IMR-90 (cell line): ENCODE measurements at regions not wholly inside any gene's neighbourhood (a gene's known extent, or its start where the extent isn't known, plus 50 kb on each side); places are given as distances from the start of the nearest gene placed in this dataset.

Experiments used
- ATAC-seq: fragments of 200-7000 bp; cut with Tn5 transposase; 2 replicates; pipeline ENCODE4 v1.9.1; 2020; ENCODE audit warnings: low read depth, mild to moderate bottlenecking, moderate library complexity
- BruUV-seq: library from RNA; stranded (reverse); fragments of 400-500 nt; replicated peaks from 2 replicates; lab custom pipeline; 2021; lab: Mats Ljungman, UMichigan
- CTCF ChIA-PET: fragments of 300-600 bp; formaldehyde crosslinking; extraction: SDS; loops from one replicate; lab custom pipeline; 2021; ENCODE audit warnings: antibody characterized with exemption; lab: Yijun Ruan, JAX
- POLR2A ChIA-PET: fragments of 300-600 bp; sonication (Branson Sonifier 250); formaldehyde crosslinking; loops from one replicate; lab custom pipeline; 2022; ENCODE audit warnings: antibody characterized with exemption; ENCODE audit not compliant: unreplicated experiment; lab: Charles Lee
- DNase-seq: peaks from one replicate; pipeline ENCODE4 v3.0.0; 2013
- H2AFZ ChIP-seq: replicated peaks from 2 replicates; pipeline ENCODE3; 2013; ENCODE audit warnings: low read length, mild to moderate bottlenecking; ENCODE audit not compliant: poor library complexity
- H2AK5ac ChIP-seq: 2 replicates; pipeline ENCODE4 v1.6.1; 2013; ENCODE audit warnings: low read depth, low read length, inconsistent platforms
- H2AK9ac ChIP-seq: replicated peaks from 2 replicates; pipeline ENCODE3; 2013; ENCODE audit warnings: mild to moderate bottlenecking, low read depth, low read length, moderate library complexity; ENCODE audit not compliant: poor library complexity
- H2BK120ac ChIP-seq: 2 replicates; pipeline ENCODE4 v1.6.1; 2013; ENCODE audit warnings: low read depth, low read length, inconsistent platforms
- H2BK15ac ChIP-seq: 3 replicates; pipeline ENCODE4 v1.6.1; 2013; ENCODE audit warnings: low read depth, low read length, inconsistent platforms
- H2BK20ac ChIP-seq: 2 replicates; pipeline ENCODE4 v1.6.1; 2013; ENCODE audit warnings: low read depth, mild to moderate bottlenecking, inconsistent platforms, low read length, moderate library complexity
- H2BK5ac ChIP-seq: 2 replicates; pipeline ENCODE4 v1.6.1; 2013; ENCODE audit warnings: mild to moderate bottlenecking, low read depth, low read length, inconsistent platforms; ENCODE audit not compliant: poor library complexity, severe bottlenecking
- H3K14ac ChIP-seq: replicated peaks from 2 replicates; pipeline ENCODE4 v1.6.1; 2013; ENCODE audit warnings: low read depth, low read length, inconsistent platforms
- H3K18ac ChIP-seq: 2 replicates; pipeline ENCODE4 v1.6.1; 2013; ENCODE audit warnings: low read depth, low read length, control low read depth
- H3K23ac ChIP-seq: 2 replicates; pipeline ENCODE4 v1.6.1; 2013; ENCODE audit warnings: low read depth, low read length, inconsistent platforms
- H3K27ac ChIP-seq: 2 replicates; pipeline ENCODE4 v1.5.1; 2013; ENCODE audit warnings: mild to moderate bottlenecking, control low read depth, low read length; ENCODE audit not compliant: insufficient read depth
- H3K27me3 ChIP-seq: 2 replicates; pipeline ENCODE4 v1.6.1; 2013; ENCODE audit warnings: low read length; ENCODE audit not compliant: control insufficient read depth, insufficient read depth
- H3K36me3 ChIP-seq: 2 replicates; pipeline ENCODE4 v1.6.1; 2013; ENCODE audit warnings: low read length, mixed read lengths; ENCODE audit not compliant: control insufficient read depth, insufficient read depth
- H3K4ac ChIP-seq: 2 replicates; pipeline ENCODE4 v1.6.1; 2013; ENCODE audit warnings: low read depth, low read length, inconsistent platforms
- H3K4me1 ChIP-seq: 2 replicates; pipeline ENCODE4 v1.6.1; 2013; ENCODE audit warnings: low read length, mixed read lengths; ENCODE audit not compliant: control insufficient read depth, insufficient read depth
- H3K4me2 ChIP-seq: 2 replicates; pipeline ENCODE4 v1.6.1; 2013; ENCODE audit warnings: low read depth, mild to moderate bottlenecking, control low read depth, low read length, moderate library complexity
- H3K4me3 ChIP-seq: 2 replicates; pipeline ENCODE4 v1.5.1; 2013; ENCODE audit warnings: low read depth, mild to moderate bottlenecking, control low read depth, low read length, moderate library complexity; ENCODE audit not compliant: insufficient read depth
- H3K56ac ChIP-seq: 2 replicates; pipeline ENCODE4 v1.6.1; 2013; ENCODE audit warnings: low read length, inconsistent platforms; ENCODE audit not compliant: insufficient read depth; ENCODE audit errors: extremely low read depth
- H3K79me1 ChIP-seq, 2 experiments: 2 replicates each; pipeline ENCODE4 v1.6.1; 2013; ENCODE audit warnings: low read length in 2 of 2, inconsistent platforms in 1 of 2, low read depth in 1 of 2
- H3K9ac ChIP-seq: 2 replicates; pipeline ENCODE4 v1.6.1; 2013; ENCODE audit warnings: low read depth, low read length, control low read depth
- H3K9me1 ChIP-seq: 2 replicates; pipeline ENCODE4 v1.6.1; 2013; ENCODE audit warnings: low read length, inconsistent platforms; ENCODE audit not compliant: insufficient read depth
- H3K9me3 ChIP-seq: 2 replicates; pipeline ENCODE4 v1.6.1; 2013; ENCODE audit warnings: low read length; ENCODE audit not compliant: control insufficient read depth, insufficient read depth
- H4K20me1 ChIP-seq: 2 replicates; pipeline ENCODE4 v1.6.1; 2013; ENCODE audit warnings: low read length, inconsistent platforms; ENCODE audit not compliant: insufficient read depth
- H4K5ac ChIP-seq: 2 replicates; pipeline ENCODE4 v1.6.1; 2013; ENCODE audit warnings: mild to moderate bottlenecking, low read depth, low read length, control low read depth
- H4K8ac ChIP-seq, 2 experiments: 2 replicates each; pipeline ENCODE4 v1.6.1; 2013; ENCODE audit warnings: low read depth in 2 of 2, low read length in 2 of 2, control low read depth in 1 of 2, inconsistent platforms in 1 of 2
- H4K91ac ChIP-seq: 2 replicates; pipeline ENCODE4 v1.6.1; 2013; ENCODE audit warnings: low read depth, low read length, inconsistent platforms; ENCODE audit not compliant: insufficient read depth
- CEBPB ChIP-seq: IDR thresholded peaks from 2 replicates; pipeline ENCODE4 v1.6.1; 2012; ENCODE audit warnings: low read depth, low read length, improper control_type of control experiment
- CHD1 ChIP-seq: IDR thresholded peaks from 2 replicates; pipeline ENCODE4 v1.6.1; 2012; ENCODE audit warnings: low read depth, low read length, improper control_type of control experiment
- ELK1 ChIP-seq: fragments of 150-350 bp; IDR thresholded peaks from 2 replicates; pipeline ENCODE4 v1.6.1; 2016; ENCODE audit warnings: low read depth, mild to moderate bottlenecking, low read length, moderate library complexity, borderline replicate concordance
- FOS ChIP-seq: fragments of 150-350 bp; IDR thresholded peaks from 2 replicates; pipeline ENCODE4 v1.6.1; 2016; ENCODE audit warnings: low read depth, low read length
- MAZ ChIP-seq: IDR thresholded peaks from 2 replicates; pipeline ENCODE4 v1.6.1; 2012; ENCODE audit warnings: low read depth, mild to moderate bottlenecking, low read length, improper control_type of control experiment, moderate library complexity, borderline replicate concordance
- NFE2L2 ChIP-seq: fragments of 150-350 bp; IDR thresholded peaks from 2 replicates; pipeline ENCODE4 v1.6.1; 2016; ENCODE audit warnings: low read depth, mild to moderate bottlenecking, low read length
- POLR2A ChIP-seq: IDR thresholded peaks from 2 replicates; pipeline ENCODE4 v1.6.1; 2012; ENCODE audit warnings: mild to moderate bottlenecking, low read depth, low read length
- RFX5 ChIP-seq: IDR thresholded peaks from 2 replicates; pipeline ENCODE4 v1.8.0; 2012; ENCODE audit warnings: low read depth, mild to moderate bottlenecking, low read length, moderate library complexity
- USF2 ChIP-seq: fragments of 150-350 bp; IDR thresholded peaks from 2 replicates; pipeline ENCODE4 v1.6.1; 2017; ENCODE audit warnings: mild to moderate bottlenecking, antibody characterized with exemption, low read length, low read depth
- WGBS, 2 experiments: methylation state at CpG; one replicate each; pipeline versions ENCODE4 v1.1.5 to v1.1.7; 2013; ENCODE audit warnings: missing lambda C conversion rate in 2 of 2; ENCODE audit not compliant: insufficient read length in 1 of 2; ENCODE audit errors: extremely low coverage in 2 of 2; 5-methylcytosine and 5-hydroxymethylcytosine counted together
- dilution Hi-C: fragments of 300-500 bp; cut with HindIII; formaldehyde crosslinking; loops from one replicate; pipeline ENCODE4 v1.14.3; 2018; ENCODE audit warnings: low sequenced_read_pairs; ENCODE audit not compliant: unreplicated experiment
- in situ Hi-C: fragments of 300-500 bp; cut with MboI; formaldehyde crosslinking; loops from 3 replicates; pipeline ENCODE4 v1.14.3; 2019; ENCODE audit warnings: low sequenced_read_pairs, inconsistent platforms, mixed read lengths
- intact Hi-C: fragments of 100-400 bp; cut with micrococcal nuclease; formaldehyde crosslinking; loops from 2 replicates; pipeline ENCODE4 v1.10.0; 2022

- no TSS peak for BruUV-seq
- no peak overlapping the region for H3K9ac ChIP-seq
These were observed 471.2 kb downstream of the MIAT start for GRCh38 chr22:27128461-27129085.

More at GRCh38 chr22:27128461-27129085, 471.2 kb downstream of the MIAT start:
- intact Hi-C loops = no loop called here
- no peak overlapping the region for H4K91ac ChIP-seq
- no peaks in the 10 kb centered on the region for H3K36me3 ChIP-seq
- no peak overlapping the region for H3K27ac ChIP-seq
- in situ Hi-C loops = no loop called here
- H2BK5ac ChIP-seq = no peak overlapping the region
- H2BK15ac ChIP-seq = no peak overlapping the region
- H3K4me2 ChIP-seq = no peak overlapping the region
- H3K4me3 ChIP-seq = no peak overlapping the region
- no peak overlapping the region for H3K18ac ChIP-seq
- no peak for TF ChIP-seq USF2
- TF ChIP-seq POLR2A = no peak
- no peak for TF ChIP-seq CEBPB
- no peak for TF ChIP-seq ELK1
- no peak for TF ChIP-seq FOS
- no peak for TF ChIP-seq NFE2L2
- TF ChIP-seq CHD1 = no peak
- TF ChIP-seq RFX5 = no peak
- no peak for TF ChIP-seq MAZ
- POLR2A ChIA-PET = no interaction called here
- no peak overlapping the region for H2BK20ac ChIP-seq
- ATAC-seq = no peak
- H3K4me1 ChIP-seq = peaks cover 2% of the 10 kb centered on the region; the same call in 1 of the 2 replicates
- no peak overlapping the region for H4K5ac ChIP-seq
- H3K56ac ChIP-seq = no peak overlapping the region
- no peaks in the 10 kb centered on the region for H3K9me1 ChIP-seq
- no peak overlapping the region for H2AK9ac ChIP-seq
- no peak overlapping the region for H4K8ac ChIP-seq
- peaks cover 21% of the 10 kb centered on the region for H3K27me3 ChIP-seq
- 59% methylated on average over 2 of the region's 9 CpGs; no CpG with 5 or more reads in 1 of the 2 experiments for WGBS, 2 experiments
- H2BK120ac ChIP-seq = peak overlapping the region; percentile 8; the same call in 1 of the 2 replicates
- DNase-seq = no peak
- peak overlapping the region; percentile 53 for H2AK5ac ChIP-seq
- H3K4ac ChIP-seq = peak overlapping the region; percentile 71
- no peak overlapping the region for H2AFZ ChIP-seq
- no peaks in the 10 kb centered on the region for H3K9me3 ChIP-seq
- no peak overlapping the region for H3K23ac ChIP-seq
- 0 out of 2 replicates have a peak overlapping the region, but pooled peaks have one; percentile 1 for H3K14ac ChIP-seq
- CTCF ChIA-PET = no interaction called here
- dilution Hi-C loops = no loop called here
- H3K79me1 ChIP-seq = no peaks in the 10 kb centered on the region
- no peaks in the 10 kb centered on the region for H4K20me1 ChIP-seq
